GM21381 (cell line): ENCODE measurements at regions not wholly inside any gene's neighbourhood (a gene's known extent, or its start where the extent isn't known, plus 50 kb on each side); places are given as distances from the start of the nearest gene placed in this dataset.

Experiments
- ATAC-seq: cut with Tn5 transposase; IDR thresholded peaks from one replicate; pipeline ENCODE4 v1.9.1; 2021; ENCODE audit warnings: mild to moderate bottlenecking, moderate library complexity; ENCODE audit not compliant: unreplicated experiment

GRCh38 chr10:52678611-52679010 is 94.0 kb downstream of the MBL2 start:
- no peak for ATAC-seq

GRCh38 chr10:52679117-52679516 is 93.5 kb downstream of the MBL2 start:
- no peak for ATAC-seq

GRCh38 chr10:52682766-52683165 is 89.8 kb downstream of the MBL2 start:
- ATAC-seq, result no peak

- ATAC-seq, result no peak
These were observed 88.8 kb downstream of the MBL2 start for GRCh38 chr10:52683776-52684175.

GRCh38 chr10:52688899-52689298 is 83.7 kb downstream of the MBL2 start:
- ATAC-seq, result no peak

GRCh38 chr10:52696232-52696631 is 76.4 kb downstream of the MBL2 start:
- no peak for ATAC-seq

GRCh38 chr10:52701647-52702046 is 70.9 kb downstream of the MBL2 start:
- ATAC-seq, result no peak

- no peak for ATAC-seq
These were observed 69.1 kb downstream of the MBL2 start for GRCh38 chr10:52703451-52703850.

- no peak for ATAC-seq
These were observed 68.7 kb downstream of the MBL2 start for GRCh38 chr10:52703898-52704297.

- no peak for ATAC-seq
These were observed 66.1 kb downstream of the MBL2 start for GRCh38 chr10:52706332-52707070.
